ENCODE measurements at regions not wholly inside any gene's neighbourhood (a gene's known extent, or its start where the extent isn't known, plus 50 kb on each side); places are given as distances from the start of the nearest gene placed in this dataset.

GRCh38 chr6:140140891-140141290 is 766.4 kb upstream of the CITED2 start:
- no peak for TF ChIP-seq EZH2 (IDR thresholded peaks at IDR 0.05; ENCODE audit: insufficient read depth, low read length)
- no peak for TF ChIP-seq CTCF (IDR thresholded peaks at IDR 0.05; ENCODE audit: insufficient read depth, low read depth, low read length)
